H9 (cell line): ENCODE measurements at regions not wholly inside any gene's neighbourhood (a gene's known extent, or its start where the extent isn't known, plus 50 kb on each side); places are given as distances from the start of the nearest gene placed in this dataset.

Source experiments
- DNase-seq: peaks from one replicate; pipeline ENCODE4 v3.0.0-alpha.2; 2017
- H2AFZ ChIP-seq: one replicate; pipeline ENCODE4 v1.6.1; 2013; ENCODE audit warnings: mild to moderate bottlenecking, low read length, control low read depth, moderate library complexity
- H2AK5ac ChIP-seq: 2 replicates; pipeline ENCODE4 v1.6.1; 2013; ENCODE audit warnings: low read length, control low read depth, mixed read lengths; ENCODE audit not compliant: insufficient read length
- H2BK120ac ChIP-seq: one replicate; pipeline ENCODE4 v1.6.1; 2013; ENCODE audit warnings: low read depth, mild to moderate bottlenecking, low read length, control low read depth, inconsistent platforms; ENCODE audit not compliant: poor library complexity, severe bottlenecking
- H2BK12ac ChIP-seq: 2 replicates; pipeline ENCODE4 v1.6.1; 2013; ENCODE audit warnings: low read length, control low read depth, mixed read lengths, low read depth; ENCODE audit not compliant: insufficient read length
- H2BK15ac ChIP-seq: 2 replicates; pipeline ENCODE4 v1.6.1; 2013; ENCODE audit warnings: low read depth, low read length, control low read depth
- H2BK20ac ChIP-seq: one replicate; pipeline ENCODE4 v1.6.1; 2013; ENCODE audit warnings: low read depth, mild to moderate bottlenecking, low read length, control low read depth, inconsistent platforms; ENCODE audit not compliant: poor library complexity, severe bottlenecking
- H2BK5ac ChIP-seq: 2 replicates; pipeline ENCODE4 v1.6.1; 2013; ENCODE audit warnings: low read length, control low read depth, mixed read lengths; ENCODE audit not compliant: insufficient read length
- H3K14ac ChIP-seq: 2 replicates; pipeline ENCODE4 v1.6.1; 2013; ENCODE audit warnings: low read length, control low read depth; ENCODE audit not compliant: insufficient read depth
- H3K18ac ChIP-seq: 2 replicates; pipeline ENCODE4 v1.6.1; 2013; ENCODE audit warnings: low read depth, mild to moderate bottlenecking, mixed read lengths, low read length, control low read depth; ENCODE audit not compliant: insufficient read length
- H3K23ac ChIP-seq: 2 replicates; pipeline ENCODE4 v1.6.1; 2013; ENCODE audit warnings: low read length, control low read depth, mixed read lengths, low read depth; ENCODE audit not compliant: insufficient read length
- H3K23me2 ChIP-seq: 2 replicates; pipeline ENCODE4 v1.6.1; 2013; ENCODE audit warnings: low read depth, mild to moderate bottlenecking, mixed read lengths, low read length, control low read depth; ENCODE audit not compliant: insufficient read length, poor library complexity, severe bottlenecking
- H3K27ac ChIP-seq: 2 replicates; pipeline ENCODE4 v1.5.1; 2013; ENCODE audit warnings: low read length, control low read depth, mixed read lengths, low read depth; ENCODE audit not compliant: insufficient read length
- H3K27me3 ChIP-seq: 2 replicates; pipeline ENCODE4 v1.6.1; 2013; ENCODE audit warnings: low read length, control low read depth, inconsistent platforms; ENCODE audit not compliant: insufficient read depth
- H3K4ac ChIP-seq: 2 replicates; pipeline ENCODE4 v1.6.1; 2013; ENCODE audit warnings: low read depth, mild to moderate bottlenecking, control low read depth, inconsistent platforms, low read length, moderate library complexity
- H3K4me1 ChIP-seq: 2 replicates; pipeline ENCODE4 v1.6.1; 2013; ENCODE audit warnings: low read length, control low read depth, inconsistent platforms; ENCODE audit not compliant: insufficient read depth
- H3K4me2 ChIP-seq: 2 replicates; pipeline ENCODE4 v1.6.1; 2013; ENCODE audit warnings: low read length, control low read depth, mixed read lengths; ENCODE audit not compliant: insufficient read length, insufficient read depth
- H3K56ac ChIP-seq: 2 replicates; pipeline ENCODE4 v1.6.1; 2013; ENCODE audit warnings: low read depth, mild to moderate bottlenecking, mixed read lengths, low read length, control low read depth; ENCODE audit not compliant: insufficient read length
- H3K79me1 ChIP-seq: 2 replicates; pipeline ENCODE4 v1.6.1; 2013; ENCODE audit warnings: low read depth, mild to moderate bottlenecking, moderate library complexity, low read length, control low read depth, inconsistent platforms; ENCODE audit not compliant: insufficient read depth, poor library complexity, severe bottlenecking
- H3K79me2 ChIP-seq: 2 replicates; pipeline ENCODE4 v1.6.1; 2013; ENCODE audit warnings: low read length, control low read depth, inconsistent platforms; ENCODE audit not compliant: insufficient read depth
- H3K9ac ChIP-seq: 2 replicates; pipeline ENCODE4 v1.6.1; 2013; ENCODE audit warnings: low read length, control low read depth, mixed read lengths; ENCODE audit not compliant: insufficient read length; ENCODE audit errors: extremely low read depth
- H3K9me3 ChIP-seq: one replicate; pipeline ENCODE4 v1.6.1; 2013; ENCODE audit warnings: low read depth, low read length, inconsistent platforms; ENCODE audit not compliant: control insufficient read depth
- H3T11ph ChIP-seq: one replicate; pipeline ENCODE4 v1.6.1; 2013; ENCODE audit warnings: mild to moderate bottlenecking, low read length, control low read depth, inconsistent platforms
- H4K20me1 ChIP-seq: one replicate; pipeline ENCODE4 v1.6.1; 2013; ENCODE audit not compliant: control insufficient read depth, insufficient read length, insufficient read depth
- H4K5ac ChIP-seq: 2 replicates; pipeline ENCODE4 v1.6.1; 2013; ENCODE audit warnings: low read depth, mild to moderate bottlenecking, mixed read lengths, low read length, control low read depth; ENCODE audit not compliant: insufficient read length
- H4K8ac ChIP-seq: replicated peaks from 2 replicates; pipeline ENCODE4 v1.6.1; 2013; ENCODE audit warnings: low read length, control low read depth, mixed read lengths, low read depth; ENCODE audit not compliant: insufficient read length
- H4K91ac ChIP-seq: 2 replicates; pipeline ENCODE4 v1.6.1; 2013; ENCODE audit warnings: low read depth, mild to moderate bottlenecking, moderate library complexity, mixed read lengths, low read length, control low read depth; ENCODE audit not compliant: insufficient read length
- H3K27ac Mint-ChIP-seq, 3 experiments: 2 replicates in 2 of 3; 3 replicates in 1 of 3; pipeline ENCODE4 v1.8.0; 2020 to 2021; ENCODE audit warnings: mixed read lengths in 3 of 3, mild to moderate bottlenecking in 1 of 3, moderate library complexity in 1 of 3
- H3K27me3 Mint-ChIP-seq: 2 replicates; pipeline ENCODE4 v1.8.0; 2021; ENCODE audit warnings: low read depth, mild to moderate bottlenecking, moderate library complexity, mixed read lengths
- H3K36me3 Mint-ChIP-seq, 3 experiments: 2 replicates in 2 of 3; 3 replicates in 1 of 3; pipeline ENCODE4 v1.8.0; 2020 to 2021; ENCODE audit warnings: low read depth in 3 of 3, mixed read lengths in 3 of 3; ENCODE audit not compliant: insufficient read depth in 1 of 3
- H3K4me1 Mint-ChIP-seq, 2 experiments: 2 replicates each; pipeline ENCODE4 v1.8.0; 2020; ENCODE audit warnings: mixed read lengths in 2 of 2
- H3K4me3 Mint-ChIP-seq, 2 experiments: 2 replicates in 1 of 2; 3 replicates in 1 of 2; pipeline ENCODE4 v1.8.0; 2020 to 2021; ENCODE audit warnings: mild to moderate bottlenecking in 2 of 2, mixed read lengths in 2 of 2, moderate library complexity in 1 of 2
- H3K9me3 Mint-ChIP-seq, 2 experiments: 2 replicates in 1 of 2; 3 replicates in 1 of 2; pipeline ENCODE4 v1.8.0; 2020; ENCODE audit warnings: mild to moderate bottlenecking in 2 of 2, mixed read lengths in 2 of 2, moderate library complexity in 1 of 2
- CTCF ChIP-seq: fragments of 200-600 bp; sonication (generic); conservative IDR thresholded peaks from 3 replicates; pipeline ENCODE4 v1.8.0; 2021; ENCODE audit warnings: antibody characterized with exemption, mild to moderate bottlenecking
- WGBS: extraction: QIAGEN DNeasy Blood & Tissue Kit; methylation state at CpG from one replicate; pipeline ENCODE4 v1.1.7; 2013; ENCODE audit warnings: missing lambda C conversion rate, low lambda C conversion rate, mixed read lengths; ENCODE audit not compliant: insufficient read length; ENCODE audit errors: extremely low coverage; 5-methylcytosine and 5-hydroxymethylcytosine counted together

GRCh38 chr9:695252-695651 is 146.2 kb upstream of the DMRT1 start:
- no peaks in the 10 kb centered on the region for H3K9me3 Mint-ChIP-seq

More at GRCh38 chr9:695252-695651, 146.2 kb upstream of the DMRT1 start:
- no peak overlapping the region for H2BK20ac ChIP-seq
- H3K79me1 ChIP-seq, result no peaks in the 10 kb centered on the region
- no peak overlapping the region for H3T11ph ChIP-seq
- no peak overlapping the region for H4K5ac ChIP-seq
- H3K4ac ChIP-seq, result no peak overlapping the region
- H2AK5ac ChIP-seq, result no peak overlapping the region
- no peak overlapping the region for H2BK12ac ChIP-seq
- no peaks in the 10 kb centered on the region for H4K20me1 ChIP-seq
- peaks cover 6% of the 10 kb centered on the region; the same call in 1 of the 2 replicates for H3K4me1 ChIP-seq
- no peak overlapping the region for H2BK15ac ChIP-seq
- Mint-ChIP-seq H3K27me3 (no peaks in the 10 kb centered on the region), H3K4me1 (peaks cover 40 to 44% of the 10 kb centered on the region in 2 experiments), H3K36me3 (no peaks in the 10 kb centered on the region; a peak in 1 of 7 replicates), H3K4me3 (no peak overlapping the region), H3K27ac (no peak overlapping the region)
- H3K14ac ChIP-seq, result no peak overlapping the region
- TF ChIP-seq CTCF, result no peak
- DNase-seq, result no peak
- no peak overlapping the region for H2AFZ ChIP-seq
- no peaks in the 10 kb centered on the region for H3K27me3 ChIP-seq
- no peak overlapping the region for H3K56ac ChIP-seq
- H3K4me2 ChIP-seq, result no peak overlapping the region
- H3K9ac ChIP-seq, result no peak overlapping the region
- no peak overlapping the region for H2BK5ac ChIP-seq
- no peaks in the 10 kb centered on the region for H3K9me3 ChIP-seq
- H2BK120ac ChIP-seq, result no peak overlapping the region
- H4K8ac ChIP-seq, result no peak overlapping the region
- H3K79me2 ChIP-seq, result no peaks in the 10 kb centered on the region
- no peak overlapping the region for H4K91ac ChIP-seq
- no CpG with 5 or more reads among the region's 4 CpGs for WGBS
- H3K27ac ChIP-seq, result no peak overlapping the region
- no peak overlapping the region for H3K23ac ChIP-seq
- H3K18ac ChIP-seq, result no peak overlapping the region
- H3K23me2 ChIP-seq, result no peaks in the 10 kb centered on the region
